SJCRH30 (cell line): ENCODE measurements at regions not wholly inside any gene's neighbourhood (a gene's known extent, or its start where the extent isn't known, plus 50 kb on each side); places are given as distances from the start of the nearest gene placed in this dataset.
A peak's percentile ranks its signal among the peaks of the same experiment; 100 is the strongest.

Experiments used
- DNase-seq, 2 experiments: peaks; one replicate each; pipeline ENCODE4 v3.0.0-alpha.2; 2015 to 2020
- H3K27ac ChIP-seq: fragments of 250-450 bp; sonication (Bioruptor Pico); 2 replicates; pipeline ENCODE4 v1.5.1; 2020; ENCODE audit warnings: mild to moderate bottlenecking, moderate library complexity
- H3K27me3 ChIP-seq: fragments of 250-450 bp; sonication (Bioruptor Pico); 2 replicates; pipeline ENCODE4 v1.5.1; 2020; ENCODE audit warnings: mild to moderate bottlenecking, moderate library complexity
- H3K36me3 ChIP-seq: fragments of 250-450 bp; sonication (Bioruptor Pico); 2 replicates; pipeline ENCODE4 v1.5.1; 2020; ENCODE audit warnings: mild to moderate bottlenecking, moderate library complexity
- H3K4me1 ChIP-seq: fragments of 250-450 bp; sonication (Bioruptor Pico); 2 replicates; pipeline ENCODE4 v1.5.1; 2020; ENCODE audit warnings: mild to moderate bottlenecking, moderate library complexity
- H3K4me3 ChIP-seq: fragments of 250-450 bp; sonication (Bioruptor Pico); 2 replicates; pipeline ENCODE4 v1.5.1; 2020; ENCODE audit warnings: mild to moderate bottlenecking, moderate library complexity
- H3K9me3 ChIP-seq: fragments of 250-450 bp; sonication (Bioruptor Pico); replicated peaks from 2 replicates; pipeline ENCODE4 v1.5.1; 2020; ENCODE audit warnings: mild to moderate bottlenecking, moderate library complexity

GRCh38 chr18:28922936-28923335, 746.0 kb upstream of the CDH2 start:
- DNase-seq: no peak
- Histone ChIP-seq H3K27ac (no peak overlapping the region), H3K4me1 (no peaks in the 10 kb centered on the region)

GRCh38 chr18:28916456-28916855, 739.5 kb upstream of the CDH2 start:
- Histone ChIP-seq H3K27ac (no peak overlapping the region), H3K4me1 (no peaks in the 10 kb centered on the region), H3K9me3 (no peaks in the 10 kb centered on the region), H3K4me3 (no peak overlapping the region), H3K27me3 (no peaks in the 10 kb centered on the region), H3K36me3 (no peaks in the 10 kb centered on the region)
- DNase-seq: no peak

More at GRCh38 chr18:28922936-28923335, 746.0 kb upstream of the CDH2 start:
- H3K9me3 ChIP-seq: no peaks in the 10 kb centered on the region
- H3K27me3 ChIP-seq: no peaks in the 10 kb centered on the region
- no peaks in the 10 kb centered on the region for H3K36me3 ChIP-seq
- no peak overlapping the region for H3K4me3 ChIP-seq

- no peaks in the 10 kb centered on the region for H3K9me3 ChIP-seq
- no peaks in the 10 kb centered on the region for H3K4me1 ChIP-seq
- no peaks in the 10 kb centered on the region for H3K27me3 ChIP-seq
- no peak for DNase-seq
- no peak overlapping the region for H3K4me3 ChIP-seq
- no peaks in the 10 kb centered on the region for H3K36me3 ChIP-seq
- H3K27ac ChIP-seq: no peak overlapping the region
These were observed 728.6 kb upstream of the CDH2 start for GRCh38 chr18:28905509-28905908.

GRCh38 chr18:28904789-28905364, 727.9 kb upstream of the CDH2 start:
- Histone ChIP-seq H3K27me3 (no peaks in the 10 kb centered on the region), H3K4me1 (no peaks in the 10 kb centered on the region), H3K36me3 (no peaks in the 10 kb centered on the region), H3K9me3 (no peaks in the 10 kb centered on the region), H3K4me3 (no peak overlapping the region), H3K27ac (no peak overlapping the region)
- DNase-seq: no peak

GRCh38 chr18:28903306-28903705, 726.4 kb upstream of the CDH2 start:
- no peaks in the 10 kb centered on the region for H3K36me3 ChIP-seq
- H3K4me3 ChIP-seq: no peak overlapping the region
- no peaks in the 10 kb centered on the region for H3K4me1 ChIP-seq
- no peak for DNase-seq
- no peaks in the 10 kb centered on the region for H3K9me3 ChIP-seq
- H3K27me3 ChIP-seq: no peaks in the 10 kb centered on the region
- H3K27ac ChIP-seq: no peak overlapping the region

GRCh38 chr18:28890791-28891190, 713.9 kb upstream of the CDH2 start:
- H3K4me1 ChIP-seq: no peaks in the 10 kb centered on the region
- no peaks in the 10 kb centered on the region for H3K9me3 ChIP-seq
- no peak overlapping the region for H3K27ac ChIP-seq
- H3K4me3 ChIP-seq: no peak overlapping the region
- no peaks in the 10 kb centered on the region for H3K27me3 ChIP-seq
- no peak for DNase-seq
- no peaks in the 10 kb centered on the region for H3K36me3 ChIP-seq

GRCh38 chr18:28884304-28884703, 707.4 kb upstream of the CDH2 start:
- Histone ChIP-seq H3K27me3 (no peaks in the 10 kb centered on the region), H3K36me3 (no peaks in the 10 kb centered on the region), H3K27ac (no peak overlapping the region), H3K4me3 (no peak overlapping the region), H3K9me3 (no peaks in the 10 kb centered on the region), H3K4me1 (no peaks in the 10 kb centered on the region)
- no peak for DNase-seq

GRCh38 chr18:28880856-28881255, 703.9 kb upstream of the CDH2 start:
- Histone ChIP-seq H3K27ac (no peak overlapping the region), H3K4me3 (no peak overlapping the region), H3K27me3 (no peaks in the 10 kb centered on the region), H3K36me3 (no peaks in the 10 kb centered on the region), H3K9me3 (no peaks in the 10 kb centered on the region), H3K4me1 (no peaks in the 10 kb centered on the region)
- no peak for DNase-seq

- Histone ChIP-seq H3K27me3 (no peaks in the 10 kb centered on the region), H3K27ac (no peak overlapping the region), H3K4me1 (no peaks in the 10 kb centered on the region), H3K4me3 (no peak overlapping the region), H3K36me3 (no peaks in the 10 kb centered on the region), H3K9me3 (no peaks in the 10 kb centered on the region)
- no peak for DNase-seq
These were observed 698.1 kb upstream of the CDH2 start for GRCh38 chr18:28875059-28875458.

GRCh38 chr18:28863396-28863795, 686.5 kb upstream of the CDH2 start:
- H3K27ac ChIP-seq: no peak overlapping the region
- H3K36me3 ChIP-seq: no peaks in the 10 kb centered on the region
- H3K27me3 ChIP-seq: no peaks in the 10 kb centered on the region
- H3K4me3 ChIP-seq: no peak overlapping the region
- H3K4me1 ChIP-seq: no peaks in the 10 kb centered on the region
- H3K9me3 ChIP-seq: no peaks in the 10 kb centered on the region
- DNase-seq: no peak

- DNase-seq: no peak
These were observed 681.3 kb upstream of the CDH2 start for GRCh38 chr18:28858248-28858647.

GRCh38 chr18:28855989-28856388, 679.1 kb upstream of the CDH2 start:
- Histone ChIP-seq H3K9me3 (no peaks in the 10 kb centered on the region), H3K36me3 (no peaks in the 10 kb centered on the region), H3K27ac (no peak overlapping the region), H3K27me3 (no peaks in the 10 kb centered on the region), H3K4me1 (no peaks in the 10 kb centered on the region), H3K4me3 (no peak overlapping the region)
- no peak for DNase-seq

More at GRCh38 chr18:28858248-28858647, 681.3 kb upstream of the CDH2 start:
- Histone ChIP-seq H3K36me3 (no peaks in the 10 kb centered on the region), H3K27me3 (no peaks in the 10 kb centered on the region), H3K4me1 (no peaks in the 10 kb centered on the region), H3K9me3 (no peaks in the 10 kb centered on the region), H3K27ac (no peak overlapping the region), H3K4me3 (no peak overlapping the region)

GRCh38 chr18:28855524-28855923, 678.6 kb upstream of the CDH2 start:
- no peaks in the 10 kb centered on the region for H3K9me3 ChIP-seq
- H3K4me1 ChIP-seq: no peaks in the 10 kb centered on the region
- no peak for DNase-seq
- no peak overlapping the region for H3K27ac ChIP-seq
- no peak overlapping the region for H3K4me3 ChIP-seq
- H3K27me3 ChIP-seq: no peaks in the 10 kb centered on the region
- H3K36me3 ChIP-seq: no peaks in the 10 kb centered on the region

- Histone ChIP-seq H3K4me3 (no peak overlapping the region), H3K27me3 (no peaks in the 10 kb centered on the region), H3K4me1 (no peaks in the 10 kb centered on the region), H3K27ac (no peak overlapping the region), H3K9me3 (no peaks in the 10 kb centered on the region), H3K36me3 (no peaks in the 10 kb centered on the region)
- DNase-seq: no peak
These were observed 678.0 kb upstream of the CDH2 start for GRCh38 chr18:28854964-28855363.

- H3K27ac ChIP-seq: no peak overlapping the region
These were observed 670.0 kb upstream of the CDH2 start for GRCh38 chr18:28846958-28847357.

GRCh38 chr18:28837100-28837499, 660.2 kb upstream of the CDH2 start:
- Histone ChIP-seq H3K27ac (no peak overlapping the region), H3K27me3 (no peaks in the 10 kb centered on the region), H3K36me3 (no peaks in the 10 kb centered on the region), H3K4me3 (no peak overlapping the region), H3K4me1 (no peaks in the 10 kb centered on the region), H3K9me3 (no peaks in the 10 kb centered on the region)
- DNase-seq: no peak

More at GRCh38 chr18:28846958-28847357, 670.0 kb upstream of the CDH2 start:
- Histone ChIP-seq H3K4me3 (no peak overlapping the region), H3K36me3 (no peaks in the 10 kb centered on the region), H3K9me3 (no peaks in the 10 kb centered on the region), H3K27me3 (no peaks in the 10 kb centered on the region), H3K4me1 (no peaks in the 10 kb centered on the region)
- peak in 1 of 2 experiments; percentile 23 for DNase-seq
